ENCODE measurements at regions not wholly inside any gene's neighbourhood (a gene's known extent, or its start where the extent isn't known, plus 50 kb on each side); places are given as distances from the start of the nearest gene placed in this dataset.

GRCh38 chr1:234950598-234950997 lies 178.0 kb downstream of the TOMM20 start:
- TF ChIP-seq POLR2A (IDR thresholded peaks at IDR 0.05; ENCODE audit: low read depth, low read length) (no peak), TAF1 (IDR thresholded peaks at IDR 0.05; ENCODE audit: borderline replicate concordance, low read depth, low read length) (no peak), POLR2AphosphoS5 (IDR thresholded peaks at IDR 0.05; ENCODE audit: low read depth, low read length) (no peak)
